ENCODE measurements at regions not wholly inside any gene's neighbourhood (a gene's known extent, or its start where the extent isn't known, plus 50 kb on each side); places are given as distances from the start of the nearest gene placed in this dataset.

DNA sequence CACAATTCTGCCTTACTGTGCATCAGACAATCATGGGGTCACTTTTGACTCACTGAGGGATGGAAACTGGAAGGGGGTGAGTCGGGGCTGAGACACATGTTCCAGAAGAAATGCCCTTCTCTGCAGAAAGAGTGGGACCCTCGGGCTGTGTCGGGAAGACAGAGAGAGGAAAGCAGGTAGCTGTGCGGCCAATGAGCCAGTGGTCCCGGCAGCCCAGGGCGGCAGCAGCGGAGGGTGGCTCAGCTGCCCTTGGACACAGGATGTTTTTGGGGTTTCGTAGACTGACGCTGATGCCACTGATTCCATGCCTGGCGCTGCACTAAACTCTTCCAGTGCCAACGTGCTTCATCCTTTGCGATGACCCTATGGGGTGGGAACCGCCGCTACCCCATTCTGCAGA lies 78.4 kb upstream of the PPP1R26 start:
- TF ChIP-seq SP1 (IDR thresholded peaks at IDR 0.05) (no peak), ELF4 (IDR thresholded peaks at IDR 0.05) (no peak)

Measured in HEK293T (cell line).